ENCODE measurements at regions not wholly inside any gene's neighbourhood (a gene's known extent, or its start where the extent isn't known, plus 50 kb on each side); places are given as distances from the start of the nearest gene placed in this dataset.

- TF ChIP-seq CHD7 (IDR thresholded peaks at IDR 0.05; ENCODE audit: insufficient replicate concordance, low read length) (no peak), CHD2 (IDR thresholded peaks at IDR 0.05; ENCODE audit: low read length) (no peak), EZH2 (IDR thresholded peaks at IDR 0.05; ENCODE audit: low read depth, low read length, severe bottlenecking) (no peak), GTF2F1 (IDR thresholded peaks at IDR 0.05; ENCODE audit: borderline replicate concordance, low read depth, low read length) (no peak)
Measured at GRCh38 chr9:109551651-109552050, 53.5 kb upstream of the PTPN3 start (continued).
